ENCODE measurements at regions not wholly inside any gene's neighbourhood (a gene's known extent, or its start where the extent isn't known, plus 50 kb on each side); places are given as distances from the start of the nearest gene placed in this dataset.
"Not testable (repeated sequence)": the region's sequence is repeated elsewhere in the genome, so short reads cannot be mapped to it uniquely, and the experiment has no call there.

DNA sequence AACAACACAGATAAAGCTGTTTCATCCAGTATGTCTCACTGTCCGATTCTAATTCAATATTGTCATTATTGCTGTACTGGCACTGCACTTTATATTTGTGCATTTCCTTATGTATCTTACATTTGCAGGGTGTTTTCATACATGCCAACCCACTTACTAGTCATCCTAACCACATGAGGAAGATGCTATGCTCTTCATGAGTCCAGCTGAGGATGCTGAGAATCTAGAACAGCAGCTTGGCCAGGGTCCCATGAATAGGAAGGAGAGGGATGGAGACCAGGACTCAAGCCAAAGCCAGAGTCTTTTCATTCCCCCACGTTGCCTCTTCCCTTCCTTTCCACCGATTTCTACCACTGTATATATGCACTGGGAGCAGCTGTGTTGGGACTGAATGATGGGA lies 292.8 kb upstream of the KLF4 start:
- ChIA-PET POLR2A (ENCODE audit: low non-redundant PET) (no interaction called here), CTCF (interaction anchor here (0.6 to 1.2 kb wide), 4 partner anchors 8 to 49 kb away, joined by 3 to 5 read pairs (median 4); no protein-coding TSS in a partner anchor)
- no peak overlapping the region for H3K27ac ChIP-seq
- TF ChIP-seq, protein P1, sequence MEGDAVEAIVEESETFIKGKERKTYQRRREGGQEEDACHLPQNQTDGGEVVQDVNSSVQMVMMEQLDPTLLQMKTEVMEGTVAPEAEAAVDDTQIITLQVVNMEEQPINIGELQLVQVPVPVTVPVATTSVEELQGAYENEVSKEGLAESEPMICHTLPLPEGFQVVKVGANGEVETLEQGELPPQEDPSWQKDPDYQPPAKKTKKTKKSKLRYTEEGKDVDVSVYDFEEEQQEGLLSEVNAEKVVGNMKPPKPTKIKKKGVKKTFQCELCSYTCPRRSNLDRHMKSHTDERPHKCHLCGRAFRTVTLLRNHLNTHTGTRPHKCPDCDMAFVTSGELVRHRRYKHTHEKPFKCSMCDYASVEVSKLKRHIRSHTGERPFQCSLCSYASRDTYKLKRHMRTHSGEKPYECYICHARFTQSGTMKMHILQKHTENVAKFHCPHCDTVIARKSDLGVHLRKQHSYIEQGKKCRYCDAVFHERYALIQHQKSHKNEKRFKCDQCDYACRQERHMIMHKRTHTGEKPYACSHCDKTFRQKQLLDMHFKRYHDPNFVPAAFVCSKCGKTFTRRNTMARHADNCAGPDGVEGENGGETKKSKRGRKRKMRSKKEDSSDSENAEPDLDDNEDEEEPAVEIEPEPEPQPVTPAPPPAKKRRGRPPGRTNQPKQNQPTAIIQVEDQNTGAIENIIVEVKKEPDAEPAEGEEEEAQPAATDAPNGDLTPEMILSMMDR (conservative IDR thresholded peaks at IDR 0.05; ENCODE audit: low read depth): no peak
- DNase-seq (ENCODE audit: low spot score): no peak

DNA sequence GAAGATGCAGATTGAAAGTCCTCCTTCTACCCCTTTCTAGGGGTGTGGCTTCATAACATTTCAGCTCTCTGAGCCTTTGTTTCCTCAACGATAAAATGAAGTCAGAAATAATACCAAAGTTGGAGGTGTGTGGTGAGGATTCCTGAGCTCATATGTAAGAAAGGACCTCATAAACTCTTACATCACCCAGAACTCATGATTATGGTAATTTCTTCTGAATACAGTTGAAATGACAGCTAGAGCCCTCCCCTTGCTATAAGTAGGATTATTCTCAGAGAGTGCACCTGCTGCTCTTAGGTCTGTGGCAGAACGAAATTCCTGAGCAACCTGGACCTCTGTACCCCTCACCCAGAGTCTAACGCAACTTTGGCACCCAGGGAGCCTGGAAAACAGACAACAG lies 291.4 kb upstream of the KLF4 start:
- POLR2A ChIA-PET (ENCODE audit: low non-redundant PET): no interaction called here
- DNase-seq (ENCODE audit: low spot score): no peak

DNA sequence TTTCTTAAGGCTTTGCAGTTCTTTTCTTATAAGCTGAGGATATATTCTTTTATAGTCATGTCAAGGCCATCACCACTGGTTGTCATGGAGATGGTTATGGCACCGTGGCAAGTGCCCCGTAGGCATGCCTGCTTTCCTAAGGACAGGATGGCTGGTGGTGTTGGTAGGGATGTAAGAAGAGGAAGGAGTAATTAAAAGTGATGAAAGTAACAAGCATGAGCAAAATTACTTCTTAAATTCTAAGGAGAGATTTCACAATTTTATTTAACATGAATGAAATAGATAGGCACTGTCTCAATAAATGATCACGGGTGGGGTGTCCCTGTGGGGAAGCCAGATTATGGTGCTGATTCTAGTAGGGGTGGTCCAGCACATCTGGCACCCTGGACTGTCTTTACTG lies 290.2 kb upstream of the KLF4 start:
- TF ChIP-seq, protein P1 (conservative IDR thresholded peaks at IDR 0.05; ENCODE audit: low read depth): no peak
- DNase-seq (ENCODE audit: low spot score): no peak
- ChIA-PET POLR2A (ENCODE audit: low non-redundant PET) (no interaction called here), CTCF (interaction anchor here (1.1 kb wide), 1 partner anchor 292 kb away, joined by 3 read pairs; no protein-coding TSS in a partner anchor)
- no peak overlapping the region for H3K27ac ChIP-seq

More for the DNA sequence above, 291.4 kb upstream of the KLF4 start:
- H3K27ac ChIP-seq: no peak overlapping the region
- CTCF ChIA-PET: interaction anchor here (0.6 to 1.1 kb wide), 2 partner anchors 24 to 293 kb away, joined by 3 to 5 read pairs; no protein-coding TSS in a partner anchor
- TF ChIP-seq, protein P1 (conservative IDR thresholded peaks at IDR 0.05; ENCODE audit: low read depth): no peak

DNA sequence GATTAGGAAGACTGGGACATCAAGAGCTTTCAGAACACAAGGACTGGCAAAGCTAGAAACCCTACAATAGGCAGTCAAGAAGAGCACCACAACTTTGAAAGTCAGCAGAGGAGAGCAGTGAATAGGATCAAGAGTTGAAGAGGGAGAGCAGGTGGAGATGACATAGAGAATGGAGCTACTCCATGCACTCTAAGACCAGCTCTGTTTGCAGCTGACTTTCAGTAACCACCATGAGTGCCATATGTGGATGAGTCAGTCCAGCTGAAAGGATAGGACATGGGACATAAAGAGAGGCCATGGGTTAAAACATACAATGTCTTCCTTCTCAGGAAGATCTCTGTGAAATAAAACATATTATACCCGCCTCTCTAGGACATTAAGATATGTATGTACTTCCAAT lies 289.1 kb upstream of the KLF4 start:
- TF ChIP-seq, protein P1 (conservative IDR thresholded peaks at IDR 0.05; ENCODE audit: low read depth): no peak
- ChIA-PET CTCF (interaction anchor here (0.6 kb wide), 1 partner anchor 46 kb away, joined by 4 read pairs; no protein-coding TSS in a partner anchor), POLR2A (ENCODE audit: low non-redundant PET) (no interaction called here)
- no peak for DNase-seq (ENCODE audit: low spot score)
- no peak overlapping the region for H3K27ac ChIP-seq

DNA sequence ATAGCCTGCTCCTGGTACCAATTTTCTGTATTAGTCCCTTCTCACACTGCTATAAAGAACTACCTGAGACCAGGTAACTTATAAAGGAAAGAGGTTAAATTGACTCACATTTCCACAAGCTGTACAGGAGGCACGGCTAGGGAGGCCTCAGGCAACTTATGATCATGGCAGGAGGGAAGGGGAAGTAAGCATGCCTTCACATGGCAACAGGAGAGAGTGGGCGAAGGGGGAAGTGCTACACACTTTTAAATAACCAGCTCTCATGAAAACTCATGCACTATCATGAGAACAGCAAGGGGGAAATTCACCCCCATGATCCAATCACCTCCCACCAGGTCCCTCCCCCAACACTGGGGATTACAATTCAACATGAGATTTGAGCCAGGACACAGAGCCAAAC lies 284.5 kb upstream of the KLF4 start:
- POLR2A ChIA-PET (ENCODE audit: low non-redundant PET); H3K27ac ChIP-seq; DNase-seq (ENCODE audit: low spot score): not testable (repeated sequence)
- CTCF ChIA-PET: interaction anchor here (0.6 to 1.3 kb wide), 3 partner anchors 10 to 71 kb away, joined by 3 to 4 read pairs (median 3); no protein-coding TSS in a partner anchor

DNA sequence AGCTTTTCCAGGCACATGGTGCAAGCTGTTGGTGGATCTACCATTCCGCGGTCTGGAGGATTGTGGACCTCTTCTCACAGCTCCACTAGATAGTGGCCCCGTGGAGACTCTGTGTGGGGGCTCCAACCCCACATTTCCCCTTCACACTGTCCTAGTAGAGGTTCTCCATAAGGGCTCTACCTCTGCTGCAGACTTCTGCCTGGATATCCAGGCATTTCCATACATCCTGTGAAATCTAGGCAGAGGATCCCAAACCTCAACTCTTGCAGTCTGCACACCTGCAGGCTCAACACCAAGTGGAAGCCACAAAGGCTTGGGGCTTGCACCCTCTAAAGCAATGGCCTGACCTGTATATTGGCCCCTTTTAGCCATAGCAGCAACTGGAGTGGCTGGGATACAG lies 283.4 kb upstream of the KLF4 start:
- TF ChIP-seq, protein P1 (conservative IDR thresholded peaks at IDR 0.05; ENCODE audit: low read depth): no peak
- DNase-seq (ENCODE audit: low spot score): no peak
- POLR2A ChIA-PET (ENCODE audit: low non-redundant PET): no interaction called here
- no peak overlapping the region for H3K27ac ChIP-seq
- CTCF ChIA-PET: no interaction called here

DNA sequence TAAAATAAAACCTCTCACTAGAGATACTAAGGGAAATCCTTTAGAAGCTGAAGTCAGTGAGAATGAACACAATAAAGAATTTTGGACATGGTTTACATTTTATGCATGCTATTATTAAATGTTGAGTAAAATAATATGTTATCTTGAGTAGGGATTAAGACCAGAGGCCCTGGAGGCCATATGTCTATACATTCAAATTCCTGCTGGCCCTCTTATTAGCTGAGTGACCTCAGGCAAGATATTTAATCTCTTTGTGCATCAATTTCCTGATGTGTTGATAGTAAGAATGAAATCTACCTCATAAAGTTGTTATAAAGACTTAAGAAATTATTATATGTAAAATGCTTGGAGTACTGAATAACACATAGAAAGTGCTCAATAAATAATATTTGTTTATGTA lies 281.1 kb upstream of the KLF4 start:
- H3K27ac ChIP-seq: no peak overlapping the region
- TF ChIP-seq, protein P1 (conservative IDR thresholded peaks at IDR 0.05; ENCODE audit: low read depth): no peak
- no peak for DNase-seq (ENCODE audit: low spot score)
- CTCF ChIA-PET: interaction anchor here (1.0 to 1.1 kb wide), 2 partner anchors 13 to 18 kb away, joined by 3 to 4 read pairs; no protein-coding TSS in a partner anchor
- POLR2A ChIA-PET (ENCODE audit: low non-redundant PET): interaction anchor here (0.6 kb wide), 1 partner anchor 146 kb away, joined by 3 read pairs; no protein-coding TSS in a partner anchor
